ENCODE measurements at regions not wholly inside any gene's neighbourhood (a gene's known extent, or its start where the extent isn't known, plus 50 kb on each side); places are given as distances from the start of the nearest gene placed in this dataset.

- TF ChIP-seq POLR2AphosphoS5 (IDR thresholded peaks at IDR 0.05) (no peak), EP300 (IDR thresholded peaks at IDR 0.05) (no peak), POLR2A (IDR thresholded peaks at IDR 0.05) (no peak)
- TF ChIP-seq, protein P1, sequence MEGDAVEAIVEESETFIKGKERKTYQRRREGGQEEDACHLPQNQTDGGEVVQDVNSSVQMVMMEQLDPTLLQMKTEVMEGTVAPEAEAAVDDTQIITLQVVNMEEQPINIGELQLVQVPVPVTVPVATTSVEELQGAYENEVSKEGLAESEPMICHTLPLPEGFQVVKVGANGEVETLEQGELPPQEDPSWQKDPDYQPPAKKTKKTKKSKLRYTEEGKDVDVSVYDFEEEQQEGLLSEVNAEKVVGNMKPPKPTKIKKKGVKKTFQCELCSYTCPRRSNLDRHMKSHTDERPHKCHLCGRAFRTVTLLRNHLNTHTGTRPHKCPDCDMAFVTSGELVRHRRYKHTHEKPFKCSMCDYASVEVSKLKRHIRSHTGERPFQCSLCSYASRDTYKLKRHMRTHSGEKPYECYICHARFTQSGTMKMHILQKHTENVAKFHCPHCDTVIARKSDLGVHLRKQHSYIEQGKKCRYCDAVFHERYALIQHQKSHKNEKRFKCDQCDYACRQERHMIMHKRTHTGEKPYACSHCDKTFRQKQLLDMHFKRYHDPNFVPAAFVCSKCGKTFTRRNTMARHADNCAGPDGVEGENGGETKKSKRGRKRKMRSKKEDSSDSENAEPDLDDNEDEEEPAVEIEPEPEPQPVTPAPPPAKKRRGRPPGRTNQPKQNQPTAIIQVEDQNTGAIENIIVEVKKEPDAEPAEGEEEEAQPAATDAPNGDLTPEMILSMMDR (IDR thresholded peaks at IDR 0.05) = no peak
- Histone ChIP-seq H3K4me1 (no peaks in the 10 kb centered on the region), H3K27ac (no peak overlapping the region), H3K9me3 (no peaks in the 10 kb centered on the region), H3K4me3 (no peak overlapping the region), H3K36me3 (no peaks in the 10 kb centered on the region), H3K27me3 (no peaks in the 10 kb centered on the region)
- 48 to 54% methylated on average over 3 of the region's 3 CpGs for WGBS, 2 donors (ENCODE audit: low coverage in 1 of 2)
- no peak for ATAC-seq
These were observed 793.7 kb upstream of the SLC10A2 start for GRCh38 chr13:103859952-103860351.

- ATAC-seq = no peak
- Histone ChIP-seq H3K9me3 (no peaks in the 10 kb centered on the region), H3K27ac (no peak overlapping the region), H3K36me3 (no peaks in the 10 kb centered on the region), H3K4me3 (no peak overlapping the region), H3K4me1 (no peaks in the 10 kb centered on the region), H3K27me3 (no peaks in the 10 kb centered on the region)
- TF ChIP-seq POLR2AphosphoS5 (IDR thresholded peaks at IDR 0.05) (no peak), EP300 (IDR thresholded peaks at IDR 0.05) (no peak), POLR2A (IDR thresholded peaks at IDR 0.05) (no peak)
- TF ChIP-seq, protein P1 (IDR thresholded peaks at IDR 0.05) = no peak
- 49 to 65% methylated on average over 5 of the region's 5 CpGs for WGBS, 2 donors (ENCODE audit: low coverage in 1 of 2)
These were observed 785.8 kb upstream of the SLC10A2 start for GRCh38 chr13:103852036-103852435.

DNA sequence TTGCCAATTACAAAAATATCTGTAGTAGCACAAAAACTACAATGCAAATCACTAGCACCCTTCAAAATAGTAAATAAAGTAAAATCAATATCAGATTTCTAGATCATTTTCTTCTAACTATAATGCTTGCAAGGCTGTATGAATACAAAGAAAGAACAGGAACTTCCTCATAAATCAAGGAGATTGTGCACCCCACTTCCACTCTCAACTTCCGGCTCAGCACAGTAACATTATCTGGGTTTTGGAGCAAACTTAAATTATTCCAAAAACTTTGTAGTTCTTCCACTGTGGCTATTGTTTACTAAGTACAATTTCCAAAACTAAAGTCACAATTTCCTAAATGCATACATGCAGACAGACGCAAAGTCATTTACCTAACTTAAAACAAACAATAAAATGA, 778.3 kb upstream of the SLC10A2 start:
- Histone ChIP-seq H3K4me1 (no peaks in the 10 kb centered on the region), H3K36me3 (no peaks in the 10 kb centered on the region), H3K4me3 (no peak overlapping the region), H3K27me3 (no peaks in the 10 kb centered on the region), H3K9me3 (no peaks in the 10 kb centered on the region), H3K27ac (no peak overlapping the region)
- ATAC-seq = no peak
- TF ChIP-seq POLR2AphosphoS5 (IDR thresholded peaks at IDR 0.05) = no peak
- TF ChIP-seq POLR2A (IDR thresholded peaks at IDR 0.05) = no peak
- TF ChIP-seq, protein P1 (IDR thresholded peaks at IDR 0.05) = no peak
- WGBS, 2 donors (ENCODE audit: low coverage in 1 of 2) = 59 to 82% methylated on average over 2 of the region's 2 CpGs

DNA sequence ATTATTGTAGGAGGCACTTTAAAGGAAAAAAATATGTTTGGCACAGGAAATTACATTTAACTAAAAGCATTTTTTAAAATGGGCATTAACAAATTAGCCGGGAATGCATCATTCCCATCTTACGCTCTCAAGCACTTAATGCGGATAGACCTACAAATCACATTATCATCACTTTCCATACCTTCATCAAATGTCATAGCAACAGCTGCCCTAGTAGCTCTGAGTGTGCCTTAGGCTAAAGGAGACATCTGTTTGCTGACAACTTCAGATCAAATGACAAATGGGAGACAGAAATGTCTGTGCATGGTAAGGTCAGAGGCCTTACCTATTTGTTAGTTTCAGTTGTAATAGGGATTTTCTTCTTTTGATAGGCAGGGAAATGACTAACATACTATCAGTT, 773.2 kb upstream of the SLC10A2 start:
- Histone ChIP-seq H3K27ac (no peak overlapping the region), H3K4me3 (no peak overlapping the region), H3K36me3 (no peaks in the 10 kb centered on the region), H3K27me3 (no peaks in the 10 kb centered on the region), H3K4me1 (no peaks in the 10 kb centered on the region), H3K9me3 (no peaks in the 10 kb centered on the region)
- 45 to 48% methylated on average over 3 of the region's 3 CpGs for WGBS, 2 donors (ENCODE audit: low coverage in 1 of 2)
- no peak for ATAC-seq
- TF ChIP-seq POLR2A (IDR thresholded peaks at IDR 0.05) (no peak), POLR2AphosphoS5 (IDR thresholded peaks at IDR 0.05) (no peak), EP300 (IDR thresholded peaks at IDR 0.05) (no peak)
- TF ChIP-seq, protein P1 (IDR thresholded peaks at IDR 0.05) = no peak

GRCh38 chr13:103835052-103835451, 768.8 kb upstream of the SLC10A2 start:
- no peak for ATAC-seq
- TF ChIP-seq, protein P1 (IDR thresholded peaks at IDR 0.05) = no peak
- TF ChIP-seq POLR2A (IDR thresholded peaks at IDR 0.05) (no peak), POLR2AphosphoS5 (IDR thresholded peaks at IDR 0.05) (no peak), EP300 (IDR thresholded peaks at IDR 0.05) (no peak)
- Histone ChIP-seq H3K27ac (no peak overlapping the region), H3K27me3 (no peaks in the 10 kb centered on the region), H3K9me3 (peaks cover 0 to 17% (median 0%) of the 10 kb centered on the region in 3 donors), H3K4me1 (no peaks in the 10 kb centered on the region), H3K36me3 (no peaks in the 10 kb centered on the region), H3K4me3 (no peak overlapping the region)
- WGBS, 2 donors (ENCODE audit: low coverage in 1 of 2) = 88 to 91% methylated on average over 3 of the region's 3 CpGs

Measured in gastroesophageal sphincter (tissue), 4 donors.